Stimulated activated CD4-positive, alpha-beta T cell treated with anti-CD3 and anti-CD28 coated beads, Interleukin-12 subunit alpha, Interleukin-12 subunit beta, amount 100 ng/mL, for 48 hours (primary cell): ENCODE measurements at regions not wholly inside any gene's neighbourhood (a gene's known extent, or its start where the extent isn't known, plus 50 kb on each side); places are given as distances from the start of the nearest gene placed in this dataset.

Experiments used
- DNase-seq, 3 donors: peaks; one replicate each; pipeline ENCODE4 v3.0.0-alpha.2; 2020; ENCODE audit warnings: low read depth in 2 of 3, low spot score in 1 of 3

- DNase-seq = no peak
These were observed 167.6 kb downstream of the RND3 start for GRCh38 chr2:150319658-150320555.

- no peak for DNase-seq
These were observed 168.4 kb downstream of the RND3 start for GRCh38 chr2:150319085-150319484.

- no peak for DNase-seq
These were observed 175.2 kb downstream of the RND3 start for GRCh38 chr2:150312271-150312670.

GRCh38 chr2:150309311-150310080 is 178.0 kb downstream of the RND3 start:
- DNase-seq = no peak

GRCh38 chr2:150307258-150307657 is 180.2 kb downstream of the RND3 start:
- DNase-seq = no peak

- no peak for DNase-seq
These were observed 184.2 kb downstream of the RND3 start for GRCh38 chr2:150303281-150303680.

- DNase-seq = no peak
These were observed 188.7 kb downstream of the RND3 start for GRCh38 chr2:150298571-150299305.

GRCh38 chr2:150296770-150297546 is 190.5 kb downstream of the RND3 start:
- no peak for DNase-seq

GRCh38 chr2:150295544-150295943 is 191.9 kb downstream of the RND3 start:
- DNase-seq = no peak

GRCh38 chr2:150293771-150294170 is 193.7 kb downstream of the RND3 start:
- no peak for DNase-seq

- no peak for DNase-seq
These were observed 194.7 kb downstream of the RND3 start for GRCh38 chr2:150292807-150293206.

GRCh38 chr2:150292192-150292591 is 195.3 kb downstream of the RND3 start:
- no peak for DNase-seq

GRCh38 chr2:150286730-150287362 is 200.6 kb downstream of the RND3 start:
- no peak for DNase-seq

- DNase-seq = no peak
These were observed 203.4 kb downstream of the RND3 start for GRCh38 chr2:150284116-150284515.

GRCh38 chr2:150282771-150283371 is 204.6 kb downstream of the RND3 start:
- DNase-seq = no peak

GRCh38 chr2:150282357-150282756 is 205.1 kb downstream of the RND3 start:
- no peak for DNase-seq

- no peak for DNase-seq
These were observed 207.2 kb downstream of the RND3 start for GRCh38 chr2:150280231-150280630.

- no peak for DNase-seq
These were observed 207.8 kb downstream of the RND3 start for GRCh38 chr2:150279686-150280085.

- no peak for DNase-seq
These were observed 210.7 kb downstream of the RND3 start for GRCh38 chr2:150276737-150277136.

GRCh38 chr2:150274108-150274507 is 213.4 kb downstream of the RND3 start:
- DNase-seq = no peak
